Endothelial cell of hepatic sinusoid (primary cell): ENCODE measurements at regions not wholly inside any gene's neighbourhood (a gene's known extent, or its start where the extent isn't known, plus 50 kb on each side); places are given as distances from the start of the nearest gene placed in this dataset.
"Not testable (repeated sequence)": the region's sequence is repeated elsewhere in the genome, so short reads cannot be mapped to it uniquely, and the experiment has no call there.

Experiments
- in situ Hi-C: cut with HindIII; loops from 2 replicates; pipeline ENCODE4 v1.10.0; 2017; ENCODE audit warnings: low sequenced_read_pairs

DNA sequence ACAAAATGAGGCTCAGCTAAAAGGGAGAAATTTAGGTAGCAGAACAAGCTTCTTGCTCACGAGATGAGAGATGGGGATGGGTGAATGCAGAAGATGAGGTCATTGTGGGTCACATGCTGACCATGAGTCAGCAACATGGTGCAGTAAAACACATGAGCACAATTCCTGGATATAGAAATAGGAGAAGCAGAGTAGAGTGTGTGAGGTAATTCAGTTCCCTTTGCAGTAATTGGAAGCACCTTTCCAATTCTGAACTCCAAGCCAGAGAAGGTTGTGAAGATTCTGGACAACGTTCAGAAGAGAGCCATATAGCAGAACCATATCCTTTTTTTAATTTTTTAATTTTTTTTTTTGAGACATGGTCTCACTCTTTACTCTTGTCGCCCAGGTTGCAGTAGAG is 62.0 kb upstream of the LMNTD1 start:
- in situ Hi-C loops: no loop called here

GRCh38 chr12:25616286-25616685 is 63.2 kb upstream of the LMNTD1 start:
- in situ Hi-C loops: no loop called here

GRCh38 chr12:25617991-25618390 is 64.9 kb upstream of the LMNTD1 start:
- in situ Hi-C loops: no loop called here

GRCh38 chr12:25623816-25624215 is 70.7 kb upstream of the LMNTD1 start:
- in situ Hi-C loops: no loop called here

DNA sequence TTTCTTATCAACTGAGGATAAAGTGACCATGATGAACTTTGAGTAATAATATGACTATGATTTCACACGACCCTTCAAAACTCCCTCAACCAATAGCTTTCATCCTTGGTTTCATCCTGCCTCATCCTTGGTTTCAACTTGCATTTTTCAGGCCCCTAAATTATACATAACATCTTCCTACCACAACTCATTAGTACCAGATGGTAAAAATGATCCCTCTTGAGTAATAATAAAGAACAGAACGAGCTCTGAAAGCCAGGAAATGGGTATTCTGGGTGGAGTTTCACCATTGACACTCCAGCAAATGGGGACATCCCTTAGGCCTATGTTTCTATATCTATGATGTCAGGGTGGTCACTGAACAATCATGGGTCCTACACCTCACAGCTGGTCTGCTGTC is 72.1 kb upstream of the LMNTD1 start:
- in situ Hi-C loops: no loop called here

DNA sequence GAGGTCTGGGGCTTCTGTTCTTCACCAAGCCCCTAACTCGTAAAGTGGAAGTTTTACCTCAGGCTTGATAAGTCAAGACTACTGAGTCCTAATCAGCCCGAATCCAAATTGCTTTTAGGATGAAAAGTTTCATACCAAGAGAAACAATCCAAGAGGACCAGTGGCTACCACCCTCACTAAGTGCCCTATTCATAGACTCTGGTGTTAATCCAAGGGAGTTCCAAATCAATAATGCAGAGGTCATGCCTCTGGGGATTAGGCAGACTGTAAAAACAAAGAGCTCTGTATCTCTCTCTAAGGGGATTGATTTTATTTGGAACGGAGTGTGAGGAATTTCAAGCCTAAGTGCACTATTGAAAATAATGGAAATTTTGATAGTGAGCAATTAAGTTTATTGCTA is 76.3 kb upstream of the LMNTD1 start:
- in situ Hi-C loops: no loop called here

GRCh38 chr12:25630735-25631515 is 77.8 kb upstream of the LMNTD1 start:
- in situ Hi-C loops: not testable (repeated sequence)

DNA sequence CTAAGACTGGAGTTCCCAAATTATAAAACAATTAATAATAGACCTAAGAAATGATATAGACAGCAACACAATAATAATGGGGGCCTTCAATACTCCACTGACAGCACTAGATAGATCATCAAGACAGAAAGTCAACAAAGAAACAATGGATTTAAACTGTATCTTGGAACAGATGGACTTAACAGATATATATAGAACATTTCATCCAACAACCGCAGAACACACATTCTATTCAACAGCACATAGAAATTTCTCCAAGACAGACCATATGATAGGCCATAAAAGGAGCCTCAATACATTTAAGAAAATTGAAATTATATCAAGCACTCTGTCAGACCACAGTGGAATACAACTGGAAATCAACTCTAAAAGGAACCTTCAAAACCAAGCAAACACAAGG is 80.1 kb upstream of the LMNTD1 start:
- in situ Hi-C loops: not testable (repeated sequence)

DNA sequence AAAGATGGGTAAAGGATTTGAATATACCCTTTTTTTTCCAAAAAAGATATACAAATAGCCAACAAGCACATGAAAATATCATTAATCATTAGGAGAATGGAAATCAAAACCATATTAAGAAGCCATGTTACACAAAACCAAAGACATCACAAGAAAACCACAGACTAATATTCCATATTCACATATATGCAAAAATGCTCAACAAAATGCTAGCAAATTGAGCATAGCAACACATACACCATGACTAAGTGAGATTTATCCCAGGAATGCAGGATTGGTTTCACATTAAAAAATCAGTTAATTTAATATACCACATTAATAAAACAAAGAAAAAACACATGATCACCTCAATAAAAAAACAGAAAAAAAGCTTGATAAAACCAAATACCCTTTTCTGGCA is 84.7 kb upstream of the LMNTD1 start:
- in situ Hi-C loops: no loop called here

DNA sequence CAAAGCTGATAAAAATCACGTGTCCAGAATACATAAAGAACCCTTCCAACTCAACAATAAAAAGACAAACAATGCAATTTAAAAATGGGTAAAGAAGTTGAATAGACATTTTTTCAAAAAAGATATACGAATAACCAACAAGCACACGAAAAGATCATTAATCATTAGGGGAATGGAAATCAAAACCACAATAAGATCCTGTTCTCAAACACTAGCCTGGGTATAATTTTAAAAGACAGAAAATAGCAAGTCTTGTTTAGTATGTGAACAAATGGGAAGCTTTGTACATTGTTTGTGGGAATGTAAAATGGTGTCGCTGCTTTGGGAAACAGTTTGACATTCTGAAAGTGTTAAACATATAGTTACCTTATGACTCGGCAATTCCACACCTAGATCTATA is 86.3 kb upstream of the LMNTD1 start:
- in situ Hi-C loops: no loop called here

DNA sequence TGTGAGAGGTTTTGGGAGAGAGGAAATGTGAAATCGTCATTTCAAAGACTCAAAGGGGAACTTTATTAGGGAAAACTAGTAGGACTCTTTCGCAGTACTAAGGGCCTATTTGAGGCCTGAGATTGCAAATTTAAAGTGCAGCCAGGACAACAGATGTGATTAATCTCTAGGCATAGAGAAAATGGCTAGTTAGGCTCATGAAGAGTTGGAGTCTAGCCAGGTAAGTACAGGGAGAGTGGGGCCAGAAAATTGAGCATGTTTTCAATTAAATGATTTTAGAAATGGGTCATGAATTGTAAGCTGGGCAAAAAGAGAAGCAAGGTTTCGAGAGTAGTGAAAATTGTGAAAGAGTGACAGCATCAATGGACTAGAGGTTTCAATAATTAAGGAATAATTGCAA is 91.9 kb upstream of the LMNTD1 start:
- in situ Hi-C loops: no loop called here

- in situ Hi-C loops: no loop called here
These were observed 92.3 kb upstream of the LMNTD1 start for GRCh38 chr12:25645427-25645826.

- in situ Hi-C loops: no loop called here
These were observed 98.8 kb upstream of the LMNTD1 start for GRCh38 chr12:25651931-25652330.

GRCh38 chr12:25652371-25652770 is 99.3 kb upstream of the LMNTD1 start:
- in situ Hi-C loops: no loop called here

GRCh38 chr12:25653487-25654175 is 100.5 kb upstream of the LMNTD1 start:
- in situ Hi-C loops: no loop called here

- in situ Hi-C loops: no loop called here
These were observed 102.6 kb upstream of the LMNTD1 start for GRCh38 chr12:25655702-25656101.

DNA sequence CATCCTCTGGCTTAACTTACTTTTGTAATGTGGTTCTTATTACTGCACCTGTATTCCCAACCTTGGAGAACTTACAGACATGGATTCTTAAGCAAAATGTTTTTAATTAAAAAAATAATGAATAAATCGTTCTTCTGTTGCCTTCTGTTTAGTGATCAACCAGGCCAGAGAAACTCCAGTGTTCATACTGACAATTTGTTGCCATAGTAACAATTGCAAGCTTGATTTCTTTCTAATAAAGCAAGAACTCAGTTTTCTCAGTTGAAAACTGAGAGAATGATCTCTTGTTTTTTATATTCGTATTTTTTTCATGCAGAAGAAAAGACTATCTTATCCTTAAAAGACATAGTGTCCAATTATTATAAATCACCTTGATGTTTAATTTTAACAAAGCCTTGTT is 106.5 kb upstream of the LMNTD1 start:
- in situ Hi-C loops: no loop called here

DNA sequence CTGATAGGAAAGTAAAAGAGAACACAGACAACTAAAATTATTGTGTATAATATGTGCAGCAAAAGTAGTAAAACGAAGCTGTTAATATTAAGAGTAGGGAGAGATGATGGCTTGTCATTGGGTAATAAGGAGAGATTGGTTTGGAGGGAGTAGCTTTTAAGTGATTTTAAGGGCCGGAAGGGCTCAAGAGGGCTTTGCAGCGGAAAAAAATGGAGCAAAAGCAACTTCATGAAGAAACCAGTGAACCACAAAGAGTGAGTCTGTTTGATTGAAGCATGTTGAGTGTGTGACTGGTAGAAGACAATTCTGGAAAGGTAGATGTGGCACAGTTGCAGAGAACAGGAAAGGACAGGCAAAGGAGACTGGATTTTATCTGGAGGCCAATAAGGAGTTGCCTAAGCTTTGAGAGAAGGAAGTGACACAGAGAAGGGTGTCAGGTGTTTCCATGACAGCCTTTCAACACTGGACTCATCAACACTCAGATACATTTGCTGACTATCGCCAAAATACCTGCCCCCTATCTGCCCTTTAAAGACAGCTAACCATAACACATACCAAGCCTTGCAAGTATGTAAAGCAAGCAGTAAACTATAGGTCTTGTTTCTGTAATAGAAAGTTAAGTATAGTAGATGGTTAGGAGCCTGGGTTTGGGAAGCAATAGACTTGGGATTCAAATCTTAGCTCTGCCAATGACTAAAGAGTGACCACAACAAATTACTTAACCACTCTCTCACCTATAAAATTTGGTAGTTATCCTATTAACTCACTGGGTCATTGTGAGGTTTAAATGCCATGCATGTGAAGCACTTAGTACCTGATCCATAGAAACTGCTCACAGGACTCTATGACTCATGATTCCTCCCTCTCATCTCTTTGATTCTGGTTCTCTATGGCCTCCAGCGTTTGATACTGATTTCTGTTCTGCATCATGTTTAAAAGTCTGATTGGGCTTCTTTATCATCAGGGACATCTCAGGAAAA is 117.3 kb upstream of the LMNTD1 start:
- in situ Hi-C loops: no loop called here

- in situ Hi-C loops: no loop called here
These were observed 122.7 kb upstream of the LMNTD1 start for GRCh38 chr12:25675808-25676207.

DNA sequence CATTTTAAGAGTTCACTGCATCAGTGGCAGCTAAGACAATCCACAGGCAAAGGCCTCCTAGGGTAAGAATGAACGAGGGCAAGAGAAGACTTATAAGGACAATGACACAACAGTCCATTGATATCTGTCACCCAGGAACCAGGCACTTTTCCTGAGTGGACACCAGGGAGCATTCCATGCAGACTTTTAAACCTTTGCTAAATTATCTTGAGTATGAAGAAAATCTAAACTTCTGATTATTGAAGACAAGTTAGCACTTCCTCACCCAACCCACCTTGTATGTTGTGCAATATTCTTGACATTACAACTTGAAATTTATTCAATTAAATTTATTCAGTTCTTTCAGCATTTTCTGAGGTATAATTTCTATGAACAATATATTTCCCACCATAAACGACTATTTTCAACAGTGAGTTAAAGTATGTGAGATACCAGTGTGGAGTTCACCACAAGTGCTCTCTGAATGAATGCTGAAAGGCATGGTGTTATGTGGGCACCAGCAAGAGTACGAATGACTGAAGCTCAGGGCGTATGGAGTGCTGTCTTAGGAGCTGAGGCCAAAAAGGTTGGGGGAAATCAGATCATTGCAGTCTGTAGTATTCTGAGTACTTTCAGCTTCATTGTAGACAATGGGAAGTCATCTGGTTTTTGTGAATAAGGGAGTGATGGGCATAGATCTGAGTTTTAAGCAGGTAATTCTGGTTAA is 124.3 kb upstream of the LMNTD1 start:
- in situ Hi-C loops: no loop called here

DNA sequence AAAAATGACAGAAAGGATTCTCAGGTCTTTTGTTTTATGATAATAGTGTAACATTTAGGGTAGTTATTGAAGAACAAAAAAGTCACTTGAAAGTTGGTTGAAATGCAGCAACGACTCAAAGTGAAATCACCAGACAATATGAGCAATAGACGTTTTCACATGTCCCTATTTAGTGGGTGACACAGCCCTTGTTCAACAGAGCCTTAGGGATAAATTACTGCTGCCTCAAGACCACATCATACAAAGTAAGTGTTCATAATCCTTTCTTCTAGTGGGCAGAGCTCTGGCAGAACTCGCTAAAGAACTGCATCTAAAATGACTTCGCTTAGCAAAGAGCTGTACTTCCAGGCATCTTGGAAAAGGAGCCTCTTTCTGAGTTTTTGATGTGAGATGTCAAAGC is 128.5 kb upstream of the LMNTD1 start:
- in situ Hi-C loops: no loop called here
